GM21528 (cell line): ENCODE measurements at regions not wholly inside any gene's neighbourhood (a gene's known extent, or its start where the extent isn't known, plus 50 kb on each side); places are given as distances from the start of the nearest gene placed in this dataset.

Experiments
- ATAC-seq: cut with Tn5 transposase; IDR thresholded peaks from one replicate; pipeline ENCODE4 v1.9.1; 2021; ENCODE audit warnings: mild to moderate bottlenecking, moderate library complexity; ENCODE audit not compliant: unreplicated experiment, low FRiP score

DNA sequence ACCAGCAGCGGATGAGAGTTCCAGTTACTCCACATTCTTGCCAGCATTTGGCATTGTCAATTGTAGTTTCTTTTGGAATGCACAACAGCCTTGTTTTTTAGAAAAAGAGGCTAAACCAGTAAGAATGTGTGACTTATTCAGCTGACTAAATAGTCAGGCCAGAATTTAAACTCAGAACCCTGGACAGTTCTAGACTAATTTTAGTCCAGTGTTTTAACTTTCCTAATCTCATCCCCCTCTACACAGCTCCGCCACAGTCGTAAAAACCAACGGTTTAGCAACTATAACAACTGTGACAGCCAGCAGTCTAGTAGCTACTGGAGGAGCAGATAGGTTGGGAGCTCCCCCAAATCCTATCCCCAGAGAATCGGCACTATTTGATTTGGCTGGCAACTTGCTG is 103.7 kb downstream of the FOXD1 start:
- no peak for ATAC-seq

DNA sequence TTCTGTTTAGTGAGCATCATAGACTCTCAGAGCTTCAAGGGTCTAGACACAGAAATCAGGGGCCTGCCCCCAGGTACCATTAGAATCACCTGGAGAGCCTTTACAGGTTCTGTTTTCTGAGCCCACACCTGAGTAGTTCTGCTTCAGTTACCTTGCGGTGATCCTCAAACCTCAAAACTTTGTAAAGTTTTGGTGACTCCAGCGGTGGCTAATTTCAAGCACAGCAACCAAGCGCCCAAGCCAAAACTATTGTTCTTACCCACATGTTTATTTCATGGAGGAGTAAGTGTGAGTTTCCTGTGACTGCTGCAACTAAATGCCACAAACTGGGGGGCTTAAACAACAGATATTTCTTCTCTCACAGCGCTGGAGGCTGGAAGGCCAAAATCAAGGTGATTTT is 108.9 kb downstream of the FOXD1 start:
- ATAC-seq = no peak

DNA sequence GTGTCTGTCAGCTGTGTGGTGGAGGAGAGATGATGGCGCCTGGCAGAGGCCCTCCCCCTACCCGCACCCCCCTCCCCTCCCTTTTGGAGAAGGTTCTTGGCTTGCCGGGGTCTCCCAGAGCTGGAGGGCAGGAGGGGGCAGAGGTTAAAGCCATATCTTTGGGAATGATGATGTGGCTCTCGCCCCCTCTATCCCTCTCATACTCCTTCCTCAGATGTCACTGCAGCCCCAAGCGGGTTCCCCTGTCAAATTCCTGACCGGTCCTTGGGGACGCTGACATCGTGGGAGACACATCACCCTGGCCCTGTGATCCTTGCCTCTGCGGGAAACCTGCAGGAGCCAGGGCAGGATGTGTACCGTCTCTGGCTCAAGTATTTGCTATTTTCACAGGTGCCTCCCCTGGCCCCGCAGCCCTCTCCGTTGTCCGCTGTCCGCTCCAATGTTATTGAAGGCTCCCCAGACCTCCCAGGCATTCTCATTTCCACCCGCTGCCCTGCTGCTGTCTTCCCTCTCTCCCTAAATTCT is 109.5 kb downstream of the FOXD1 start:
- ATAC-seq = no peak

DNA sequence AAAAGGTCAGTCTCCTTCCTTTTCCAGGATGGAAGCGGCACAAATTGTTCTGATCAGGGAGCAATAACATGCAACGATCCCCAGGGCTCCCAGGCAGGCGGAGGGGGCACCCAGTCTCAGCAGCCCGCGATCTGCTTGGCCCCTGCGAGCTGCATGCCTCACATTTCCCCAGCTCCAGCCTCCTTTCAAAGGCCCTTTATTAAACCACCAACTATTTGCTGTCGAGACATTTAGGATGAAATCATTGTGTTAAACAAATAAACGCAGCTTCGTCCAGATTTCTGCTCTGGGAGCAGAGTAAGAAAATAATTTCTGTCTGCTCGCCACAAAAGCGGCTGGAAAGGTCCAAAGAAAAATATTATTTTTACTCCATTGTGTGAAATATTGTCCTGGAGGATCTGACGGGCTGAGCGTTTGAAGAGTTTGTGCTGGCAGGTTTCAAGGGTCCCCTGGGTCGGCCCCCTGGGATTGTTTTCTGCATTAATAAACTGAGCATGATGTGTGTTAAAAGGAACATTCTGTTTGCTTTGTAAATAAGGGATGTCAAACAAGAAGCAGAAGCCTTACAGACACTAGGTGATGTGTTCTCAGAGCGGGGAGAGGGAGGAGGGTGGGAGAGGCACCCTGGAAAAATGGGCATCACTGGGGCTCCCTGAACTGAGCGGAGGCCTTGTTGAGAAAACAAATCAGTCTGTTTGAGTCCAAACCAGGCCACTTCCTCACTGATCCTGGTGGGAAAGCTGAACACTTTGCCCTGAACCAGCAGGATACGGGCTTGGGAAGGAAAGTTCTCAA is 110.1 kb downstream of the FOXD1 start:
- no peak for ATAC-seq

DNA sequence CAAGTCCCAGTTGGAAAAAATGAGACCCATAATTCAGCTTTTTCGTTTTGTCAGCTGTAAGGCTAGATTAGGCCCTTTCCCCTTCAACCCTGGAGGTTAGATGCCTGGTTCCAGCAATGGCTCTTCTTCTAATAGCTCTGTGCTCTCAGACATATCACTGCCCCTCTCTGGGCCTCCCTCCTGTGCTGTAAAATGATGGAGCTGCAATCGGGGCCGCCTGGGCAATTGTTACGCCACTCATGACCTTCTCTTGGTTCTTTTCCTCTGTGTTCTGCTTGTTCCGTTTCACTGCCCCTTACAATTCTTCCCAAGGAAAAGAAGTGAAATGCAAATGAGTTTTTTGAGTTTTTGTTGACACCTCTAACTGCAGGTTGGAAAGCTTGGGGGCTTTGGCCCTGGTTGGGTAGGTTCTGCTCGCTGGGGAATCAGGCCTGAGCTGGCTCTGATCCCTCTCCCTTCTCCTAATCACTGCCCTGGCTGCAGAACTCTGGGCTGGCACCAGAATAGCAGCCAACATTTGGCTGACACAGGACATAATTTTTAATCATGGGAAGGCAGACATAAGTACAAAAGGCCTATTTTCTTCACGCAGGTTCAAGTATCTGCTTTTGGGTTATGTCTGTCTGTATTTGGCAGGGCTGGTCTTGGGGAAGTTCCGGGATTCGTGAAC is 110.9 kb downstream of the FOXD1 start:
- ATAC-seq = no peak

DNA sequence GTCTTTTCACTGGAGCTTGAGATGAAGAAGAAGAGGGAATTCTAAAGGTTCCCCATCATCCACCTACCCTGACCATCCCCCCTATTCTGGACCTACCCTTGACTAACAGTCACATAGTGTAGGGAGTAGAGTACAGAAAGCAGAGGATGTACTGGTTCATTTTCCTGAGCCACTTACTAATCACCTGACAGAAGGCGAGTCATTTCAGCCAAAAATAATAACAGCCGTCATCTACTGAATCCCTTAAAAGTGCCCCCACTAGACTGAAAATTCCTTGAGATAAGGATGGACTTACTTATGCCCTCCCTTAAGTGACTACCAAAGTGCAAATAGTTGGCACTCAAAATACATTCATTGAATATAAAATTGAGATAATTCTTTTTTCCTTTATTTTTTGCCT is 112.2 kb downstream of the FOXD1 start:
- ATAC-seq = no peak

DNA sequence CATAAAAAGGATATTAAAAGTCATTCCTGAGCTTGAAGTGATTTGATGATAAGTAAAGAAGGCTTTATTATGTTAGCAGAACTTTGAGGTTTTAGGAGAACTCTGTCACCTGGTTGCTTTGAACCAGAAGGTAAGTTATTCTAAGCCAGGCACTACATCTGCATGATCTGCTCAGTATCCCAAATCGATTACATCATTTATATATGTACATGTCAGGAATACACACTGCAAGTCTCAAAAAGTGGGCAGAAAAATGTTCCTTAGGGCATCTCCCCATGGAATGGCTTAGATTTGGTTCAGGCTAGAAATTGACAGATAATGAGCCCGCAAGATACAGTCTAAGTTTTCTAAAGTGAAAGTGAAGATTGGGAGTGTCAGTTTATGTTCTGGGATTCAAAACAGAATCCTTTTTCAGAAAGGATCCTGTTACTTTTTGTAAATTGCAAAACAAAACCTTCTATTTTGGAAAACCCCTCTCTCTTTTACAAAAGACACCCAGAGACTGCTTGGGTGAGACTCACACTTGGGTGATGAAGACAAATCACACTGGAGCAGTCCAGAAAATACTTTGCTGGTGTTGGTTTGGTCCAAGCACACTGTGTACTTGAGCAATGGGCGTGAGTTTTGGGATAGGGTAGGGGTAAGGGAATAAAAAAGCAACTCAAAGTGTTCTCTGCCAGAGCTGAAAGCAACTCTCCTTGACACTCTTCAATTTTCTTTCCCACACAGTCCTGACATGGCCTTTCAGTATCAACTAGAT is 114.5 kb downstream of the FOXD1 start:
- no peak for ATAC-seq

DNA sequence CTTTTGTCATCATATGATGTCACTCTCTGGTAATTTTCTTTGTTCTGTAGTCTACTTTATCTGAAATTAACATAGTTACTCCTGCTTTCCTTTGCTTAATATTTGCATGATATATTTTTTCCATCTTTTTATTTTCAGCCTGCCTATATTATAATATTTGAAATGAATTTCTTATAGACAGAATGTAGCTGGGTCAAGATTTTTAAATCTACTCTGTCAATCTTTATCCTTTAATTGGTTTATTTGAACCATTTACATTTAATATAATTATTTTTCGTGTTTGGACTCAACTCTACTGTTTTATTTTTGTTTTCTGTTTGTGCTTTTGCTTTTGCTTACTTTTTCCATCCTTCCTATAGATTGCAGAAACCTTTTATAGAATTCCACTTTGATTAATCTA is 118.0 kb downstream of the FOXD1 start:
- ATAC-seq = no peak

DNA sequence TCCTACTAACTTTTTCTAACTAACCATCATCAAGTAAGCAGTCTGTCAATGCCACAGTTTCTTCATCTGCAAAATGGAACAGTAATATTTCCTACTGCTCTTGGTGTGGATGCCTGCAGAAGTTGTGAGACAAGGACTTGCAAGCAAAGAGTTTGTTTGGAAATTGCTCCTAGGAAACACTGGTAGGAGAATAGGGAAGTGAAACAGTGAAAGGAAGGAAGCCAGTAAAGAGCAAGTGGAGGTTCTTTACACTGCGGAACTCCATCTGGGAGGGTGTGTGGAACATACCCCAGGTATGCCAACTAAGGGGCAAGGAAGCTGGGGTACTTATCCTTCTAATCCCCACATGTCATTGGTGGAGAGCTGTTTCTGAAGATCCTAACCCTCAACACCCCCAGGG is 119.9 kb downstream of the FOXD1 start:
- no peak for ATAC-seq

DNA sequence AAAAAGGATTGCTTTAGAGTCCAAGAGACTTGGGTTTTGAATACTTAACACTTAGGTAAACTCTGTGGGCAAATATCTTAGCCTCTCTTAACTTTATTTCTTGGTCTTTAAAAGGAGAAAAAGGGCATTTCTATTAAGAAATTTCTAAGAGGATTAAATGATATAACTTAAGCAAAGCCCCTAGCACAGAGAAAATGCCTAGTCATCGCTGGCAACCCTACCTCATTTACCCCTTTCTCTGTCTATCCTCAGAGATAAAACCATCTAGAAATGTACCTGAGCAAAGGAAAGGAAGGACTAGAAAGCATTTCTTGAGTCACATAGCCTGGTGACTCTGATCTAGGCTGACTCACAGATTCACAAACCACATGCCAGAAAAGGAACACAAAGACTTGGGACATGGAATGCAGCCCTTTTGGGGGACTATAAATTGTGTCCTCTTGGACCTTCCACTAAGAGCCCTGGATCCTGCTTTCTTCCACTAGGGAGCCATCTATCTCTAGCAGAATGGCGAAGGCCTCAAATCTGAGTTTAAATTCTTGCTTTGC is 120.6 kb downstream of the FOXD1 start:
- no peak for ATAC-seq

DNA sequence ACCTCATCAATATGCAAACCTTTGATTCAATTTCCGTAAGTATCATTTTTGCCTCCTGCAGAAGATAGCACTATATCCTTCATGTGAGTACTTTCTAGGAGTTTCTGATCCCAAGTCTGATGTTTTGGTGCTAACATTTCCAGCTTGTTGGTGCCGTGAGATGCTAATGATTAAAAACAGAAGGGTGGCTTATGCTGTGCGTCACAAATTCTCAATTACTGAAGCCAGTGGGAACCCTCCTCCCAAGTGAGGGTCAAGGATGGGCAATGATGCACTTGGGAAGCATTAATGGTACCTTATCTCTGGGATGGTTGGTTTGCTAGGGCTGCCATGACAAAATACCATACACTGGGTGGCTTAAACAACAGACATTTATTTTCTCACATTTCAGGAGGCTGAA is 123.0 kb downstream of the FOXD1 start:
- ATAC-seq = no peak

DNA sequence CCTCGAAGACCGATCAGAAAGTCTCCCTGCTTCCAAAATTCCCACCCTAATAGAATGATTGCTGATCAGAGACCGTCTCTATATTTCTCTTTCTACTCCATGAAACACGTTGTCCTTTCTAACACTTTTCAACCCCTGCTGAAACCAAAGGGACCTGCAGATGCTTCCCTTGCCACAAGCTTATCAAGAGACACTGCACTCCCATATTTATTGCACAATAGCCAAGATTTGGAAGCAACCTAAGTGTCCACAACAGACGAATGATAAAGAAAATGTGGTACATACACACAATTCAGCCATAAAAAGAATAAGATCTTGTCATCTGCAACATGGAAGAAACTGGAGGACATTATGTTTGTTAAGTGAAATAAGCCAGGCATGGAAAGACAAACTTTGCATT is 125.1 kb downstream of the FOXD1 start:
- no peak for ATAC-seq

DNA sequence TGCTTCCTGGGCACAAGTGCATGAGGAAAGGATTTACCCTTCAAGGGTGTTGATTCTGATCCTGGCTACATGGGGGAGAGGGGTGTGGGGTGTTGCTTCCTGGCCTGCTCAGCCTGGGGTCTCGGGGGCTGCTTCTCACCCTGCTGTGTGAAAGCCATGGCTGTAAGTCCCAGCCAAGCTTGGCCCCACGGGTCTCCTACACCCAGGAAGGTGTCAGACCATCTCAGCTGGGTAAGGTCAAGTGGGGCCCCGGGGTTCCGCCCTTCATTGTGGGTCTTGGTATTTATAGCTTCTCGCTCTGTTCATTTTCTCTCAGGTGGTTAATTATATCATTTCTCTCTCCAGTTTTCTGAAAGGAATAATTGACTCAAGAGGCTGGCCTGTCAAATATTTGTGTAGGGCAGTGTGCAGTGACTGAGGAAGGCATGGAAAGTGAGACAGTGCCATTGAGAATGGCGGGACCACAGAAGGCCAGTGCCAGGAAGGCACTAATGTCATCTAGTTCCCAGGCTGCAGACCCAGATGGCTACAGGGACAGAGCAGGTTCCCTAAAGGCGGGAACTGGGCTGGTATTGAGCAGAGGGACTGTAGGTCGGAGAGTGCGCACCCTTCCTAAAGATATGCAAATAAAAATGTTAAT is 126.0 kb downstream of the FOXD1 start:
- no peak for ATAC-seq

DNA sequence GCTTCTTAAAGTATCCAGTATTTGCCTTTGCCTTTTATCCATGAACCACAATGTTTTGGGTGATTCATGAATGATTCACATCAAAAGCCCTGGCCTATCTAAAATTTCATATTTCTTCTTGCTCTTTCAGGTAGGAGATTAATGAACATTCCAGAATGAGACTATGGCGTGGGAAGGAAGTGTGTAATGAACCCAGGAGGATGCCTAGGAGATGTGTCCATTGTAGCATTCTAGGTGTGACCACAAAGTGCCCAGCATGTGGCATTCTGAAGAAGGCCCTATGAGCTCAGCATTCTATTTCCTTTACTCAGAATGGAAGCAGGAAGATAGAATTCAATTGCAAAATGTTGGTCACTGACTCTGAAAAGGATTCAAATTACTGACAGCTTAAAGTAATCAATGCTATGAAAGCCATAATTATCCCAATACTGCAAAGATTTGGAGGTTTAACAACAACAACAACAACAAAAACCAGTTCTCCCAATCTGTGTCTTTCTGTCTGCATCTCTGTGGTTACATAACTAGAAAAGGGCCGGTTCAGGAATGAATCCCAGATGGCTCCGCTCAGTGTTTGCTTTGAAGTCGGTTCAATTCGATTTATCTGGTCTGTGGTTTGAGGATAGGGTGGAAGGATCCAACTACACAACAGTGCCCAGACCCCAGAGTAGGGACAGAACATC is 126.7 kb downstream of the FOXD1 start:
- ATAC-seq = no peak

DNA sequence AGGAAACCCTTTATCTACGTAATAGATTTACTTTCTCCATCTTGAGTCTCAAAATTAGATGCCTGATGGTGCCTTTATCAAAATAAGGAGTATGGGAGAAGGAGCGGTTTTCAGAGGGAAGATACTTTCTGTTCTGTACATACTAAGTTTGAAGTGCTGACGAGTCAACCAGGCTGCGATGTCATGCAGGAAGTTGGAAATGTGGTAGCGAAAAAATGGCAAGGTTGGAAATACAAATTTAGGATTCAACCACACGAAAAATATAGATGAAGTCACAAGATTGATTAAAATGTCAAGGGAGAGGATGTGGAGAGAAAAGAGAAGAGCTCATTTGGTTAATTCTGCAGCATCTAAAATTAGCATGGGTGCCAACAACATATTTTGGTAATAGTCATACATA is 129.5 kb downstream of the FOXD1 start:
- no peak for ATAC-seq

DNA sequence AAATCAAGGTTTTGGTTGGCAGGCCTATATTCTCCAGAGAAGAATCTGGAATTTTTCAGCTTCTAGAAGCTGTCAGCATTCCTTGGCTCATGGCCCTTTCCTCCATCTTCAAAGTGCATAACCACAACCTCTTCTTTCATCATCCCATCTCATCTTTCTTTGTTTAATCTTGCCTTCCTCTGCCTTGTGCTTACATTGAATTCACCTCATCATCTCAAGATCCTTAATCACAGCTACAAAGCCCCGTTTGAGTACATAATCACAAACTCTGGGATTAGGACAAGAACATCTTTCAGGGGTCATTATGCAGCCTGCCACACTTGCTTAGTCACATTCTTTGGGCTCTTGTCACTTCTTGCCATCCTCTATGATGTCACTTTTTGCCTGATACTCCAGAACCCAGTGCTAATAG is 130.3 kb downstream of the FOXD1 start:
- no peak for ATAC-seq

DNA sequence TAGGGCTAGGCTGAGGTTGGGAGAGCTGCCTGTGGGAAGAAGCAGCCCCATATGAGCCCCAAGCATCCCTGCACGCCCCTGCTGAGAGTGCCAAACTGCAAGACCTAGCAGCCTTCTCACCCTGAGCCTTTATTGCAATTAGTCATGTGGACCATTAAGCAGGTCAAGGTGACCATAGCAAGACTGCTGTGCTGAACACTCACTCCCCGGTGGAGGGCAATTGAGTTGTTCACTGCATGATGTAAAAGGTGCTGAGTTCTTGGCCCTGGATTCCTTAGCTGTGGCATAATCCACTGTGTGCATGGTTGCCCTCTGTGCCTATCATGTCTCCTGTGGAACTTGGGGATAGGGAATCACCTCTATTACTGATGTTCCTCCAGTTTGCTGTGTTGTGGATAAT is 131.1 kb downstream of the FOXD1 start:
- ATAC-seq = no peak

DNA sequence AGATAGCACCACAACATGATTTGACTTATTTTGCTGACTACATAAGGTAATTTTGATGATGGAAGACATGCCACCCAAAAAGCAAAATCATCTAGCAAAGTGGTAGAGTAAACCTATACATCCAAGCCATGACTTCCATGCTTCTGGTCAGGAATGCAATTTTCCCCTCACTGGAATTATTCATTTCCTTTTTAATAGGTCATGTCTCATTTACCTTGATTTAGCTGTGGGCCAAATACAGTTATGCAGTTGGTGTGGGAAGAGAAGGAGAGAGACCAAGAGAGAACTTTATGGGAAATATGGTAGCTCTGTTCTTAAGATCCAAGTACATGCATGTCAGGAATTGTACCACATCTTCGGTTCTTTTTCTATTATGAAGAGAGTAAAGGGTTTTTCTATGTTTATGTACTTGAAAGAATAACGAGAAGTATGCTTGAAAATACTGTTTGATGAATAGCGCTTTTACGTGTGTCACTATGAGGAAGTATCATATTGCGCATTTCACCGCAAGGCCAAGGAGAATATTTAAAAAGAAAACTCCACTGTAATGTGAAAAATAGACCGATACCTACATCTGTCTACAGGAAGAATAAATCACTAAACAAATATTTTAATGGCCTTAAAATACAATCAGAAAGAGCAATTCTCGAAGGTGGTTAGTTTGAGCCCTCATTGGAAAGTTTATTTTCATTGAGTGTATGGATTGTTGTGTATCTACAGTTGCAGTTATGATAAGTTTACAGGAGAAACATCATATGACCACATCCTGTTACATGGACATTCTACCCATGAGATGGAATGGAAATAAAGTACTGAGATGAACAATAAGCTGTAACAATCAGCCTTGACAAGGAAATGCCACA is 134.0 kb downstream of the FOXD1 start:
- no peak for ATAC-seq

DNA sequence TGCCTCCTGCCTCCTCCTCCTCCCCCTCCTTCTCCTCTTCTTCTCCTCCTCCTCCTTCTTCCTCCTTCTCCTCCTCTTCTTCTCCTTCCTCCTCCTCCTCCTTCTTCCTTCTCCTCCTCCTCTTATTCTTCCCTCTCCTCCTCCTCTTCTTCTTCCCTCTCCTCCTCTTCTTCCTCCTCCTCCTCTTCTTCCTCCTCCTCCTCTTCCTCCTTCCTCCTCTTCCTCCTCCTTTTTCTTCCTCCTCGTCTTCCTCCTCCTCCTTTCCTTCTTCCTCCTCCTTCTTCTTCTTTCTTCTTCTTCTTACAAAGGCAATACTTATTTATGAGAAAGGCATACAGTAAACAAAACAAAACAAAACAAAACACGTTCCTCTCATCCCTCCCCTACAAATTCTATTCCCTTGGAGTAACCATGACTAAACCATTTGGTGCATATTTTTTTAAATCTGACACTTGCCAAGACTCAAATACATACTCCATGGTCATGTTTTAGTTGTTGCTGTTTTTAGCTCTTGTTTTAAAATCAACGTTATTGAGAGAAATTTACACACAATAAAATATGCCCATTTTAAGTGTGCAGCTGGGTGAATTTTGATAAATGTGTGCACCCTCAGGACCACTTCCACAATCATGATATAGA is 135.6 kb downstream of the FOXD1 start:
- ATAC-seq = no peak
